ENCODE measurements at regions not wholly inside any gene's neighbourhood (a gene's known extent, or its start where the extent isn't known, plus 50 kb on each side); places are given as distances from the start of the nearest gene placed in this dataset.

- TF ChIP-seq CTCF (IDR thresholded peaks at IDR 0.05) (no peak), ZFX (IDR thresholded peaks at IDR 0.05; ENCODE audit: borderline replicate concordance) (no peak)
- H3K27ac ChIP-seq: no peak overlapping the region
Measured at GRCh38 chr9:129349665-129349947, 171.5 kb upstream of the IER5L start.

GRCh38 chr9:129348890-129349664 lies 171.0 kb upstream of the IER5L start:
- TF ChIP-seq CTCF (IDR thresholded peaks at IDR 0.05) (no peak), ZFX (IDR thresholded peaks at IDR 0.05; ENCODE audit: borderline replicate concordance) (no peak)
- H3K27ac ChIP-seq: no peak overlapping the region

- no peak overlapping the region for H3K27ac ChIP-seq
- TF ChIP-seq CTCF (IDR thresholded peaks at IDR 0.05): no peak
- no peak for TF ChIP-seq ZFX (IDR thresholded peaks at IDR 0.05; ENCODE audit: borderline replicate concordance)
Measured at GRCh38 chr9:129347316-129348120, 169.5 kb upstream of the IER5L start.

GRCh38 chr9:129346046-129346445 lies 168.0 kb upstream of the IER5L start:
- TF ChIP-seq ZFX (IDR thresholded peaks at IDR 0.05; ENCODE audit: borderline replicate concordance) (no peak), CTCF (IDR thresholded peaks at IDR 0.05) (no peak)
- no peak overlapping the region for H3K27ac ChIP-seq

- no peak for TF ChIP-seq ZFX (IDR thresholded peaks at IDR 0.05; ENCODE audit: borderline replicate concordance)
- no peak for TF ChIP-seq CTCF (IDR thresholded peaks at IDR 0.05)
Measured at GRCh38 chr9:129344641-129345495, 166.8 kb upstream of the IER5L start.

GRCh38 chr9:129343424-129344375 lies 165.6 kb upstream of the IER5L start:
- TF ChIP-seq CTCF (IDR thresholded peaks at IDR 0.05) (no peak), ZFX (IDR thresholded peaks at IDR 0.05; ENCODE audit: borderline replicate concordance) (no peak)
- H3K27ac ChIP-seq: no peak overlapping the region

More at GRCh38 chr9:129344641-129345495, 166.8 kb upstream of the IER5L start:
- no peak overlapping the region for H3K27ac ChIP-seq

All from 22Rv1 (cell line).